Peyer's patch (tissue), 4 donors: ENCODE measurements at regions not wholly inside any gene's neighbourhood (a gene's known extent, or its start where the extent isn't known, plus 50 kb on each side); places are given as distances from the start of the nearest gene placed in this dataset.

Experiments
- CTCF ChIP-seq, 6 experiments: fragments of 450-650 bp in 4 of 6; fragments of 200-600 bp in 2 of 6; sonication (generic) in 1 of 6; IDR thresholded peaks; one replicate each; pipeline ENCODE4 v1.5.1; 2017 to 2019; ENCODE audit warnings: antibody characterized with exemption in 6 of 6, mild to moderate bottlenecking in 3 of 6, moderate library complexity in 1 of 6
- POLR2A ChIP-seq, 2 donors: fragments of 450-650 bp; IDR thresholded peaks; one replicate each; pipeline ENCODE4 v1.5.1; 2017; ENCODE audit warnings: antibody characterized with exemption in 2 of 2, mild to moderate bottlenecking in 2 of 2, moderate library complexity in 2 of 2

GRCh38 chr4:181364504-181364903, 878.7 kb upstream of the TENM3 start:
- no peak for TF ChIP-seq CTCF (IDR thresholded peaks at IDR 0.05)
- no peak for TF ChIP-seq POLR2A (IDR thresholded peaks at IDR 0.05)
